C4-2B (cell line): ENCODE measurements at regions not wholly inside any gene's neighbourhood (a gene's known extent, or its start where the extent isn't known, plus 50 kb on each side); places are given as distances from the start of the nearest gene placed in this dataset.
"Not testable (repeated sequence)": the region's sequence is repeated elsewhere in the genome, so short reads cannot be mapped to it uniquely, and the experiment has no call there.

Source experiments
- CTCF ChIP-seq: fragments of 450-650 bp; conservative IDR thresholded peaks from 2 replicates; pipeline ENCODE4 v1.5.1; 2017; ENCODE audit warnings: mild to moderate bottlenecking
- ZFX ChIP-seq: fragments of 450-650 bp; IDR thresholded peaks from 2 replicates; pipeline ENCODE4 v1.6.1; 2017

GRCh38 chr3:153232050-153232752, 70.2 kb downstream of the RAP2B start:
- not testable (repeated sequence) for TF ChIP-seq CTCF, ZFX
